Vagina (tissue), 2 donors: ENCODE measurements at regions not wholly inside any gene's neighbourhood (a gene's known extent, or its start where the extent isn't known, plus 50 kb on each side); places are given as distances from the start of the nearest gene placed in this dataset.

Experiments
- POLR2A ChIP-seq, 2 donors: fragments of 450-650 bp; IDR thresholded peaks; one replicate each; pipeline ENCODE4 v1.6.1; 2017; ENCODE audit warnings: antibody characterized with exemption in 2 of 2, mild to moderate bottlenecking in 2 of 2, moderate library complexity in 2 of 2
- POLR2AphosphoS5 ChIP-seq, 2 donors: sonication (generic); formaldehyde crosslinking; IDR thresholded peaks; one replicate each; pipeline ENCODE4 v1.9.0; 2017; ENCODE audit warnings: antibody characterized with exemption in 2 of 2, mild to moderate bottlenecking in 2 of 2, low read depth in 1 of 2; ENCODE audit not compliant: insufficient read depth in 1 of 2
- TF ChIP-seq, protein P1 (sequence below), 3 experiments: fragments of 450-650 bp in 2 of 3; fragments of 200-600 bp in 1 of 3; sonication (generic) in 1 of 3; IDR thresholded peaks; one replicate each; pipeline ENCODE4 v1.5.1; 2017 to 2019; ENCODE audit warnings: antibody characterized with exemption in 3 of 3, mild to moderate bottlenecking in 2 of 3, moderate library complexity in 2 of 3

DNA sequence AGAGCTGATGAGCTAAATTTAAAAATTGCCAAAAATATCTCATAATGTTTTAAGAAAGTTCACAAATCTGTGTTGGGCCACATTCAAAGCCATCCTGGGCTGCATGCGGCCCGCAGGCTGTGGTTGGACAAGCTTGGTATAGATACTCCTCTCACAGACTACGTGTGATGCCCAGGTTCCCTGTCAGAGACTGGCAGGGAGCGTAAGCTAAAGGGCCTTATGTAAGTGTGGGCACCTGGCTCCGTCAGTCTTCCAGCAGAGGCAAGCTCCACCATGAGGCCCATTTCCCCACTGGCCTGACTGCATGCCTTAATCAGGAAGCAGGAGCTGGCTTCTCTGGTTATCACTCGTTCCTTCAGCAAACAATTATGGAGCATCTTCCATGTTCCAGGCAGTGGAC lies 200.2 kb downstream of the FOXO1 start:
- TF ChIP-seq POLR2A (IDR thresholded peaks at IDR 0.05) (no peak), POLR2AphosphoS5 (IDR thresholded peaks at IDR 0.05; ENCODE audit: insufficient read depth in 1 of 2, low read depth in 1 of 2) (no peak)
- TF ChIP-seq, protein P1, sequence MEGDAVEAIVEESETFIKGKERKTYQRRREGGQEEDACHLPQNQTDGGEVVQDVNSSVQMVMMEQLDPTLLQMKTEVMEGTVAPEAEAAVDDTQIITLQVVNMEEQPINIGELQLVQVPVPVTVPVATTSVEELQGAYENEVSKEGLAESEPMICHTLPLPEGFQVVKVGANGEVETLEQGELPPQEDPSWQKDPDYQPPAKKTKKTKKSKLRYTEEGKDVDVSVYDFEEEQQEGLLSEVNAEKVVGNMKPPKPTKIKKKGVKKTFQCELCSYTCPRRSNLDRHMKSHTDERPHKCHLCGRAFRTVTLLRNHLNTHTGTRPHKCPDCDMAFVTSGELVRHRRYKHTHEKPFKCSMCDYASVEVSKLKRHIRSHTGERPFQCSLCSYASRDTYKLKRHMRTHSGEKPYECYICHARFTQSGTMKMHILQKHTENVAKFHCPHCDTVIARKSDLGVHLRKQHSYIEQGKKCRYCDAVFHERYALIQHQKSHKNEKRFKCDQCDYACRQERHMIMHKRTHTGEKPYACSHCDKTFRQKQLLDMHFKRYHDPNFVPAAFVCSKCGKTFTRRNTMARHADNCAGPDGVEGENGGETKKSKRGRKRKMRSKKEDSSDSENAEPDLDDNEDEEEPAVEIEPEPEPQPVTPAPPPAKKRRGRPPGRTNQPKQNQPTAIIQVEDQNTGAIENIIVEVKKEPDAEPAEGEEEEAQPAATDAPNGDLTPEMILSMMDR (IDR thresholded peaks at IDR 0.05), result no peak
